Sigmoid colon (tissue), 3 donors: ENCODE measurements at regions not wholly inside any gene's neighbourhood (a gene's known extent, or its start where the extent isn't known, plus 50 kb on each side); places are given as distances from the start of the nearest gene placed in this dataset.

Experiments
- POLR2A ChIP-seq, 2 donors: fragments of 450-650 bp; IDR thresholded peaks; one replicate each; pipeline ENCODE4 v1.6.1; 2016; ENCODE audit warnings: antibody characterized with exemption in 2 of 2, mild to moderate bottlenecking in 2 of 2, moderate library complexity in 2 of 2
- TF ChIP-seq, protein P1 (sequence below), 4 experiments: fragments of 450-650 bp in 3 of 4; fragments of 200-600 bp in 1 of 4; IDR thresholded peaks; one replicate each; pipeline ENCODE4 v1.5.1; 2016 to 2019; ENCODE audit warnings: antibody characterized with exemption in 4 of 4, mild to moderate bottlenecking in 3 of 4, moderate library complexity in 2 of 4

- TF ChIP-seq POLR2A (IDR thresholded peaks at IDR 0.05), result no peak
- TF ChIP-seq, protein P1, sequence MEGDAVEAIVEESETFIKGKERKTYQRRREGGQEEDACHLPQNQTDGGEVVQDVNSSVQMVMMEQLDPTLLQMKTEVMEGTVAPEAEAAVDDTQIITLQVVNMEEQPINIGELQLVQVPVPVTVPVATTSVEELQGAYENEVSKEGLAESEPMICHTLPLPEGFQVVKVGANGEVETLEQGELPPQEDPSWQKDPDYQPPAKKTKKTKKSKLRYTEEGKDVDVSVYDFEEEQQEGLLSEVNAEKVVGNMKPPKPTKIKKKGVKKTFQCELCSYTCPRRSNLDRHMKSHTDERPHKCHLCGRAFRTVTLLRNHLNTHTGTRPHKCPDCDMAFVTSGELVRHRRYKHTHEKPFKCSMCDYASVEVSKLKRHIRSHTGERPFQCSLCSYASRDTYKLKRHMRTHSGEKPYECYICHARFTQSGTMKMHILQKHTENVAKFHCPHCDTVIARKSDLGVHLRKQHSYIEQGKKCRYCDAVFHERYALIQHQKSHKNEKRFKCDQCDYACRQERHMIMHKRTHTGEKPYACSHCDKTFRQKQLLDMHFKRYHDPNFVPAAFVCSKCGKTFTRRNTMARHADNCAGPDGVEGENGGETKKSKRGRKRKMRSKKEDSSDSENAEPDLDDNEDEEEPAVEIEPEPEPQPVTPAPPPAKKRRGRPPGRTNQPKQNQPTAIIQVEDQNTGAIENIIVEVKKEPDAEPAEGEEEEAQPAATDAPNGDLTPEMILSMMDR (IDR thresholded peaks at IDR 0.05), result no peak
Measured at GRCh38 chr11:76267556-76267955, 61.3 kb upstream of the WNT11 start.
